ENCODE measurements at regions not wholly inside any gene's neighbourhood (a gene's known extent, or its start where the extent isn't known, plus 50 kb on each side); places are given as distances from the start of the nearest gene placed in this dataset.

GRCh38 chr7:84251277-84251781 is 56.7 kb upstream of the SEMA3A start:
- no peak for TF ChIP-seq CTCF (IDR thresholded peaks at IDR 0.05; ENCODE audit: unreplicated experiment)
- Mint-ChIP-seq H3K27me3 (ENCODE audit: unreplicated experiment) (no peaks in the 10 kb centered on the region), H3K27ac (ENCODE audit: unreplicated experiment) (no peak overlapping the region), H3K4me3 (ENCODE audit: unreplicated experiment) (no peak overlapping the region), H3K4me1 (ENCODE audit: unreplicated experiment) (peaks cover 3% of the 10 kb centered on the region), H3K9me3 (ENCODE audit: unreplicated experiment) (no peaks in the 10 kb centered on the region), H3K36me3 (ENCODE audit: low read depth, unreplicated experiment) (no peaks in the 10 kb centered on the region)
- DNase-seq (ENCODE audit: low spot score) = no peak

- H3K4me1 Mint-ChIP-seq (ENCODE audit: unreplicated experiment) = peaks cover 3% of the 10 kb centered on the region
- H3K4me3 Mint-ChIP-seq (ENCODE audit: unreplicated experiment) = no peak overlapping the region
- H3K36me3 Mint-ChIP-seq (ENCODE audit: low read depth, unreplicated experiment) = no peaks in the 10 kb centered on the region
- no peaks in the 10 kb centered on the region for H3K27me3 Mint-ChIP-seq (ENCODE audit: unreplicated experiment)
- no peaks in the 10 kb centered on the region for H3K9me3 Mint-ChIP-seq (ENCODE audit: unreplicated experiment)
- DNase-seq (ENCODE audit: low spot score) = no peak
- no peak for TF ChIP-seq CTCF (IDR thresholded peaks at IDR 0.05; ENCODE audit: unreplicated experiment)
- H3K27ac Mint-ChIP-seq (ENCODE audit: unreplicated experiment) = no peak overlapping the region
These were observed 55.9 kb upstream of the SEMA3A start for GRCh38 chr7:84250452-84250851.

DNA sequence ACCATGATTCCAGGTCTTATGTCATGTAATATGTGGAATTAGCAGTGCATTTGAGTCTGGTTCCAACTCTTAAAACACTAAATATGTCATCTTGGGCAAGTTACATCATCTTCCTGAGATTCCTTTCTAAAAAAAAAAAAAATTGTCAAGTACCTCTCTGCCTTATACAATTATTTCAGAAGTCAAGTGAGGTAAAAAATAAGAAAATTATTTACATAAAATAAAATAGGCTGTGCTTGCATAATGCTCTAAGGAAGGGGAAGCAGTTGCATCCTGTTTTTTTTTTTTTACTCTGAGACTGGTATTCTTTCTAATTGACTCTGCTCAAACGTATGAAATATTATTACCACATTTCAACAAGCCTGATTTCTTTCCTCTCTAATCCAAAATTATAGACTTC is 55.1 kb upstream of the SEMA3A start:
- no peak for TF ChIP-seq CTCF (IDR thresholded peaks at IDR 0.05; ENCODE audit: unreplicated experiment)
- Mint-ChIP-seq H3K9me3 (ENCODE audit: unreplicated experiment) (no peaks in the 10 kb centered on the region), H3K36me3 (ENCODE audit: low read depth, unreplicated experiment) (no peaks in the 10 kb centered on the region), H3K27ac (ENCODE audit: unreplicated experiment) (no peak overlapping the region), H3K4me1 (ENCODE audit: unreplicated experiment) (peaks cover 3% of the 10 kb centered on the region), H3K27me3 (ENCODE audit: unreplicated experiment) (no peaks in the 10 kb centered on the region), H3K4me3 (ENCODE audit: unreplicated experiment) (no peak overlapping the region)
- DNase-seq (ENCODE audit: low spot score) = no peak

GRCh38 chr7:84248843-84249242 is 54.3 kb upstream of the SEMA3A start:
- no peaks in the 10 kb centered on the region for H3K27me3 Mint-ChIP-seq (ENCODE audit: unreplicated experiment)
- no peak overlapping the region for H3K4me3 Mint-ChIP-seq (ENCODE audit: unreplicated experiment)
- H3K27ac Mint-ChIP-seq (ENCODE audit: unreplicated experiment) = no peak overlapping the region
- peaks cover 3% of the 10 kb centered on the region for H3K4me1 Mint-ChIP-seq (ENCODE audit: unreplicated experiment)
- H3K36me3 Mint-ChIP-seq (ENCODE audit: low read depth, unreplicated experiment) = no peaks in the 10 kb centered on the region
- DNase-seq (ENCODE audit: low spot score) = no peak
- no peak for TF ChIP-seq CTCF (IDR thresholded peaks at IDR 0.05; ENCODE audit: unreplicated experiment)
- H3K9me3 Mint-ChIP-seq (ENCODE audit: unreplicated experiment) = no peaks in the 10 kb centered on the region

- H3K4me3 Mint-ChIP-seq (ENCODE audit: unreplicated experiment) = no peak overlapping the region
- no peak for TF ChIP-seq CTCF (IDR thresholded peaks at IDR 0.05; ENCODE audit: unreplicated experiment)
- peaks cover 3% of the 10 kb centered on the region for H3K4me1 Mint-ChIP-seq (ENCODE audit: unreplicated experiment)
- no peak overlapping the region for H3K27ac Mint-ChIP-seq (ENCODE audit: unreplicated experiment)
- no peak for DNase-seq (ENCODE audit: low spot score)
- no peaks in the 10 kb centered on the region for H3K36me3 Mint-ChIP-seq (ENCODE audit: low read depth, unreplicated experiment)
- H3K9me3 Mint-ChIP-seq (ENCODE audit: unreplicated experiment) = no peaks in the 10 kb centered on the region
- H3K27me3 Mint-ChIP-seq (ENCODE audit: unreplicated experiment) = no peaks in the 10 kb centered on the region
These were observed 53.7 kb upstream of the SEMA3A start for GRCh38 chr7:84248267-84248666.

All from endothelial cell (in vitro differentiated cells).